Activated effector memory CD4-positive, alpha-beta T cell treated with anti-CD3 and anti-CD28 coated beads, Interleukin-2, amount 50 U/mL, for 16 hours (primary cell): ENCODE measurements at regions not wholly inside any gene's neighbourhood (a gene's known extent, or its start where the extent isn't known, plus 50 kb on each side); places are given as distances from the start of the nearest gene placed in this dataset.
"Not testable (repeated sequence)": the region's sequence is repeated elsewhere in the genome, so short reads cannot be mapped to it uniquely, and the experiment has no call there.

Source experiments
- DNase-seq: peaks from one replicate; pipeline ENCODE4 v3.0.0-alpha.2; 2020

- DNase-seq, result no peak
These were observed 416.8 kb downstream of the TMEM38B start for GRCh38 chr9:106111039-106111730.

GRCh38 chr9:106112935-106113334 is 418.6 kb downstream of the TMEM38B start:
- no peak for DNase-seq

- DNase-seq, result no peak
These were observed 424.8 kb downstream of the TMEM38B start for GRCh38 chr9:106119176-106119575.

- no peak for DNase-seq
These were observed 425.7 kb downstream of the TMEM38B start for GRCh38 chr9:106120071-106120470.

GRCh38 chr9:106127776-106128175 is 433.4 kb downstream of the TMEM38B start:
- DNase-seq, result no peak

- no peak for DNase-seq
These were observed 436.0 kb downstream of the TMEM38B start for GRCh38 chr9:106130374-106130773.

GRCh38 chr9:106143781-106144180 is 449.4 kb downstream of the TMEM38B start:
- DNase-seq, result no peak

GRCh38 chr9:106146066-106146840 is 451.9 kb downstream of the TMEM38B start:
- no peak for DNase-seq

- DNase-seq, result no peak
These were observed 452.5 kb downstream of the TMEM38B start for GRCh38 chr9:106146886-106147285.

- DNase-seq, result no peak
These were observed 455.6 kb downstream of the TMEM38B start for GRCh38 chr9:106149956-106150355.

GRCh38 chr9:106156465-106156864 is 462.1 kb downstream of the TMEM38B start:
- no peak for DNase-seq

GRCh38 chr9:106172265-106172664 is 477.9 kb downstream of the TMEM38B start:
- no peak for DNase-seq

- no peak for DNase-seq
These were observed 480.0 kb downstream of the TMEM38B start for GRCh38 chr9:106174346-106174745.

GRCh38 chr9:106177216-106177615 is 482.9 kb downstream of the TMEM38B start:
- no peak for DNase-seq

GRCh38 chr9:106179191-106179590 is 484.9 kb downstream of the TMEM38B start:
- no peak for DNase-seq

GRCh38 chr9:106203815-106204516 is 509.6 kb downstream of the TMEM38B start:
- not testable (repeated sequence) for DNase-seq

- DNase-seq, result no peak
These were observed 513.0 kb downstream of the TMEM38B start for GRCh38 chr9:106207298-106207697.

- DNase-seq, result no peak
These were observed 524.1 kb downstream of the TMEM38B start for GRCh38 chr9:106218427-106218826.

- DNase-seq, result no peak
These were observed 524.5 kb downstream of the TMEM38B start for GRCh38 chr9:106218854-106219253.

- DNase-seq, result no peak
These were observed 526.1 kb downstream of the TMEM38B start for GRCh38 chr9:106220415-106220814.

- no peak for DNase-seq
These were observed 534.5 kb downstream of the TMEM38B start for GRCh38 chr9:106228861-106229260.

GRCh38 chr9:106233116-106233515 is 538.8 kb downstream of the TMEM38B start:
- DNase-seq, result no peak

GRCh38 chr9:106260908-106261307 is 566.6 kb downstream of the TMEM38B start:
- not testable (repeated sequence) for DNase-seq

- no peak for DNase-seq
These were observed 583.6 kb downstream of the TMEM38B start for GRCh38 chr9:106277966-106278365.
